Stimulated activated CD8-positive, alpha-beta memory T cell treated with anti-CD3 and anti-CD28 coated beads, Interleukin-4, amount 100 ng/mL, for 1 hour (primary cell): ENCODE measurements at regions not wholly inside any gene's neighbourhood (a gene's known extent, or its start where the extent isn't known, plus 50 kb on each side); places are given as distances from the start of the nearest gene placed in this dataset.

Experiments used
- DNase-seq, 2 donors: peaks; one replicate each; pipeline ENCODE4 v3.0.0-alpha.2; 2020; ENCODE audit warnings: low read depth in 2 of 2, low spot score in 1 of 2

- no peak for DNase-seq
These were observed 84.3 kb upstream of the UBL3 start for GRCh38 chr13:29934531-29935308.

GRCh38 chr13:29933401-29933800 lies 83.0 kb upstream of the UBL3 start:
- DNase-seq = no peak

GRCh38 chr13:29931696-29932095 lies 81.3 kb upstream of the UBL3 start:
- no peak for DNase-seq

- no peak for DNase-seq
These were observed 78.8 kb upstream of the UBL3 start for GRCh38 chr13:29929062-29929847.

- DNase-seq = no peak
These were observed 75.7 kb upstream of the UBL3 start for GRCh38 chr13:29926098-29926476.

- DNase-seq = no peak
These were observed 75.2 kb upstream of the UBL3 start for GRCh38 chr13:29925457-29926097.

GRCh38 chr13:29924482-29925350 lies 74.3 kb upstream of the UBL3 start:
- DNase-seq = no peak

- DNase-seq = peak in 1 of 2 donors; percentile 35
These were observed 73.4 kb upstream of the UBL3 start for GRCh38 chr13:29923554-29924481.

GRCh38 chr13:29922896-29923295 lies 72.5 kb upstream of the UBL3 start:
- DNase-seq = no peak

GRCh38 chr13:29922281-29922821 lies 71.9 kb upstream of the UBL3 start:
- DNase-seq = no peak

GRCh38 chr13:29921542-29921941 lies 71.1 kb upstream of the UBL3 start:
- DNase-seq = no peak

- DNase-seq = no peak
These were observed 69.7 kb upstream of the UBL3 start for GRCh38 chr13:29920025-29920643.

GRCh38 chr13:29918845-29919244 lies 68.4 kb upstream of the UBL3 start:
- no peak for DNase-seq

- no peak for DNase-seq
These were observed 67.2 kb upstream of the UBL3 start for GRCh38 chr13:29917650-29918049.

- no peak for DNase-seq
These were observed 64.2 kb upstream of the UBL3 start for GRCh38 chr13:29914581-29914980.

GRCh38 chr13:29911781-29912418 lies 61.5 kb upstream of the UBL3 start:
- no peak for DNase-seq

- no peak for DNase-seq
These were observed 59.7 kb upstream of the UBL3 start for GRCh38 chr13:29909975-29910674.

GRCh38 chr13:29909081-29909730 lies 58.8 kb upstream of the UBL3 start:
- DNase-seq = no peak
